CD4-positive, alpha-beta T cell treated with Interleukin-17A for 4 hours (primary cell): ENCODE measurements at regions not wholly inside any gene's neighbourhood (a gene's known extent, or its start where the extent isn't known, plus 50 kb on each side); places are given as distances from the start of the nearest gene placed in this dataset.
"Not testable (repeated sequence)": the region's sequence is repeated elsewhere in the genome, so short reads cannot be mapped to it uniquely, and the experiment has no call there.

Experiments used
- DNase-seq: peaks from one replicate; pipeline ENCODE4 v3.0.0-alpha.2; 2020; ENCODE audit warnings: mixed read lengths

- DNase-seq = no peak
Measured at GRCh38 chr10:32140403-32140802, 84.2 kb upstream of the KIF5B start.

GRCh38 chr10:32139223-32140073, 83.2 kb upstream of the KIF5B start:
- DNase-seq = no peak

- DNase-seq = not testable (repeated sequence)
Measured at GRCh38 chr10:32136927-32137326, 80.7 kb upstream of the KIF5B start.

GRCh38 chr10:32135796-32136195, 79.6 kb upstream of the KIF5B start:
- not testable (repeated sequence) for DNase-seq

GRCh38 chr10:32132357-32132946, 76.2 kb upstream of the KIF5B start:
- peak; percentile 20 for DNase-seq

- DNase-seq = no peak
Measured at GRCh38 chr10:32131388-32131787, 75.2 kb upstream of the KIF5B start.

- DNase-seq = no peak
Measured at GRCh38 chr10:32130788-32131187, 74.6 kb upstream of the KIF5B start.

GRCh38 chr10:32125023-32125422, 68.8 kb upstream of the KIF5B start:
- DNase-seq = no peak

GRCh38 chr10:32123021-32123420, 66.8 kb upstream of the KIF5B start:
- DNase-seq = no peak

- no peak for DNase-seq
Measured at GRCh38 chr10:32121648-32122047, 65.4 kb upstream of the KIF5B start.

GRCh38 chr10:32120147-32120546, 63.9 kb upstream of the KIF5B start:
- DNase-seq = no peak

- no peak for DNase-seq
Measured at GRCh38 chr10:32114508-32114907, 58.3 kb upstream of the KIF5B start.

GRCh38 chr10:32112055-32112454, 55.8 kb upstream of the KIF5B start:
- no peak for DNase-seq

- no peak for DNase-seq
Measured at GRCh38 chr10:32111585-32111984, 55.4 kb upstream of the KIF5B start.

GRCh38 chr10:32110790-32111189, 54.6 kb upstream of the KIF5B start:
- no peak for DNase-seq

- no peak for DNase-seq
Measured at GRCh38 chr10:32109603-32110002, 53.4 kb upstream of the KIF5B start.
